Suprapubic skin (tissue), 4 donors: ENCODE measurements at regions not wholly inside any gene's neighbourhood (a gene's known extent, or its start where the extent isn't known, plus 50 kb on each side); places are given as distances from the start of the nearest gene placed in this dataset.

Source experiments
- DNase-seq, 2 donors: peaks; one replicate each; pipeline ENCODE4 v3.0.0-alpha.2; 2019; ENCODE audit warnings: low spot score in 2 of 2
- H3K27ac ChIP-seq: fragments of 200-600 bp; sonication (generic); one replicate; pipeline ENCODE4 v1.5.1; 2019
- H3K27me3 ChIP-seq: fragments of 200-600 bp; sonication (generic); one replicate; pipeline ENCODE4 v1.5.1; 2019
- H3K36me3 ChIP-seq: fragments of 200-600 bp; sonication (generic); one replicate; pipeline ENCODE4 v1.5.1; 2019
- H3K4me1 ChIP-seq: fragments of 200-600 bp; sonication (generic); one replicate; pipeline ENCODE4 v1.5.1; 2019
- H3K4me3 ChIP-seq: fragments of 200-600 bp; sonication (generic); one replicate; pipeline ENCODE4 v1.5.1; 2019; ENCODE audit warnings: mild to moderate bottlenecking
- H3K9me3 ChIP-seq: fragments of 200-600 bp; sonication (generic); one replicate; pipeline ENCODE4 v1.5.1; 2019
- EP300 ChIP-seq: sonication (generic); formaldehyde crosslinking; IDR thresholded peaks from one replicate; pipeline ENCODE4 v1.6.1; 2017; ENCODE audit warnings: antibody characterized with exemption
- POLR2A ChIP-seq, 2 donors: fragments of 450-650 bp; IDR thresholded peaks; one replicate each; pipeline ENCODE4 v1.6.1; 2017; ENCODE audit warnings: antibody characterized with exemption in 2 of 2, mild to moderate bottlenecking in 2 of 2, moderate library complexity in 2 of 2
- POLR2AphosphoS5 ChIP-seq, 3 donors: sonication (generic); formaldehyde crosslinking; IDR thresholded peaks; one replicate each; pipeline ENCODE4 v1.6.1; 2017; ENCODE audit warnings: antibody characterized with exemption in 3 of 3
- WGBS: methylation state at CpG from one replicate; pipeline ENCODE4 v1.1.5; 2018; 5-methylcytosine and 5-hydroxymethylcytosine counted together
- TF ChIP-seq, protein P1 (sequence below), 2 donors: fragments of 200-600 bp in 1 of 2; fragments of 450-650 bp in 1 of 2; sonication (generic) in 1 of 2; IDR thresholded peaks; one replicate each; pipeline ENCODE4 v1.5.1; 2016 to 2019; ENCODE audit warnings: antibody characterized with exemption in 2 of 2, mild to moderate bottlenecking in 1 of 2, moderate library complexity in 1 of 2

DNA sequence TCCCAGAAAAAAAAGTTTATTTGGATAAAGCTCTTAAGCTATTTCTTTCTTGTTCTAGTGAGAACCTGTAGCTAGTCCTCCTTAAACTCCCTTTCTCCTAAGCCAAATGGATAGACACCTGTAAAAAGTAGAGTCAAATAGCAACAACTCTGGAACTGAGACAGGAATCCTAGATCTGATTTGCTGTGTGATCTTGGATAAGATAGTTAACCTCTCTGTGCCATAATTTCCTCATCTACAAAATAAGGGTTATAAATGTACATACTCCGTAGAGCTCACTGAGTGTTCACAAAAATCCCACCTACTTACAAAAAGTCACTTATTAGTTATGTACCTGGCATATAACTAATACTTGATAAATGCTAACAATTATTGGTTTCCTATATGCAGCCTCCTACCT, 270.3 kb downstream of the ABCC12 start:
- WGBS: 78% methylated on average over 1 of the region's 1 CpG
- TF ChIP-seq, protein P1, sequence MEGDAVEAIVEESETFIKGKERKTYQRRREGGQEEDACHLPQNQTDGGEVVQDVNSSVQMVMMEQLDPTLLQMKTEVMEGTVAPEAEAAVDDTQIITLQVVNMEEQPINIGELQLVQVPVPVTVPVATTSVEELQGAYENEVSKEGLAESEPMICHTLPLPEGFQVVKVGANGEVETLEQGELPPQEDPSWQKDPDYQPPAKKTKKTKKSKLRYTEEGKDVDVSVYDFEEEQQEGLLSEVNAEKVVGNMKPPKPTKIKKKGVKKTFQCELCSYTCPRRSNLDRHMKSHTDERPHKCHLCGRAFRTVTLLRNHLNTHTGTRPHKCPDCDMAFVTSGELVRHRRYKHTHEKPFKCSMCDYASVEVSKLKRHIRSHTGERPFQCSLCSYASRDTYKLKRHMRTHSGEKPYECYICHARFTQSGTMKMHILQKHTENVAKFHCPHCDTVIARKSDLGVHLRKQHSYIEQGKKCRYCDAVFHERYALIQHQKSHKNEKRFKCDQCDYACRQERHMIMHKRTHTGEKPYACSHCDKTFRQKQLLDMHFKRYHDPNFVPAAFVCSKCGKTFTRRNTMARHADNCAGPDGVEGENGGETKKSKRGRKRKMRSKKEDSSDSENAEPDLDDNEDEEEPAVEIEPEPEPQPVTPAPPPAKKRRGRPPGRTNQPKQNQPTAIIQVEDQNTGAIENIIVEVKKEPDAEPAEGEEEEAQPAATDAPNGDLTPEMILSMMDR (IDR thresholded peaks at IDR 0.05): no peak

DNA sequence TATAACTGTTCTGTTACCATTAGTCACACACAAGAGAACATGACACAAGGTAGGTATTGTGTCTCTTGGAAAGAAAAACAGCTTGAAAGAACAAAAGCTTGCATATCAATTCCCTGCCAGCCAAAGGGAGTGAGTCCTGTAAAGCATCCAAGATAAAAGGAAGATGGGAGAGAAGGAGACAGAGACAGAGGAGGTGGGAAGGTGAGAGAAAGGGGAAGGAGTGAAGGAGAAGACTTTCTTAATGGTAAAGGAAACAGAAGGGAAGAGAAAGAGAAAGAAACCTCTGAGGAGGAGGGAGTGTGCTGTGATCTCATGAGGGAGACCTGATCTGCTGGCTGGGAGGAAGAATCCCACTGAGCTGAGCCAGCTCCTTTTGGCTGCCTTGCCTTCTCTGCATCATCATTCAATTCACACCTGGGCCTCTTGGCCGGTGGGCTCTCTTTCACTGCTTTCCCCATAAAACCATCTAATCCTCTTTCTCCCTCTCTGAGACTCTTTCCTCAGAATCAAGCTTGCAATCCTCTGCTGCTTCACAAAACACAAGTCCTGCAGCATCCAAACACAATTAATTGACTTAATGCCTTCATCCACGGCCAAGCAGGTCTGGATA, 271.6 kb downstream of the ABCC12 start:
- WGBS: 16% methylated on average over 2 of the region's 2 CpGs
- Histone ChIP-seq H3K27ac (no peak overlapping the region), H3K4me1 (no peaks in the 10 kb centered on the region), H3K36me3 (no peaks in the 10 kb centered on the region), H3K9me3 (no peaks in the 10 kb centered on the region), H3K27me3 (peaks cover 7% of the 10 kb centered on the region), H3K4me3 (no peak overlapping the region)
- no peak for DNase-seq
- TF ChIP-seq, protein P1 (IDR thresholded peaks at IDR 0.05): no peak
- TF ChIP-seq POLR2A (IDR thresholded peaks at IDR 0.05): no peak
- no peak for TF ChIP-seq EP300
- TF ChIP-seq POLR2AphosphoS5 (IDR thresholded peaks at IDR 0.05): no peak

More for the DNA sequence above, 270.3 kb downstream of the ABCC12 start:
- H3K9me3 ChIP-seq: no peaks in the 10 kb centered on the region
- H3K36me3 ChIP-seq: no peaks in the 10 kb centered on the region
- peaks cover 7% of the 10 kb centered on the region for H3K27me3 ChIP-seq
- H3K27ac ChIP-seq: no peak overlapping the region
- DNase-seq: no peak
- no peak overlapping the region for H3K4me3 ChIP-seq
- no peaks in the 10 kb centered on the region for H3K4me1 ChIP-seq

DNA sequence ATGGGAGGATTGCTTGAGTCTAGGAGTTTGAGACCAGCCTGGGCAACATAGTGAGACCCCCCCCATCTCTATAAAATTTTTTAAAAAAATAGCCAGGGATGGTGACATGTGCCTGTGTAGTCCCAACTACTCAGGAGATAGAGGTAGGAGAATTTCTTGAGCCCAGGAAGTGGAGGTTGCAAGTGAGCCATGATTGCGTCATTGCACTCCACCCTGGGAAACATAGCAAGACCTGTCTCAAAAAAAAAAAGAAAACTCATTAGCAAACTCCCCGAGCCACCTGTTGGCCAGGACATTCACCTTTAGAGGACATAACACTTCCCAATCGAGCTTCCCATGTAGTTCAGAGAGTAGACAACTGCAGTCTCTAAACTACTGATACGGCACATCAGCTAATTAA, 274.2 kb downstream of the ABCC12 start:
- Histone ChIP-seq H3K4me3 (no peak overlapping the region), H3K4me1 (no peaks in the 10 kb centered on the region), H3K27ac (no peak overlapping the region), H3K27me3 (no peaks in the 10 kb centered on the region), H3K9me3 (no peaks in the 10 kb centered on the region), H3K36me3 (no peaks in the 10 kb centered on the region)
- TF ChIP-seq EP300 (no peak), POLR2A (IDR thresholded peaks at IDR 0.05) (no peak)
- 64% methylated on average over 4 of the region's 4 CpGs for WGBS
- DNase-seq: no peak

GRCh38 chr16:47880653-47881052, 275.1 kb downstream of the ABCC12 start:
- Histone ChIP-seq H3K9me3 (no peaks in the 10 kb centered on the region), H3K36me3 (no peaks in the 10 kb centered on the region), H3K4me1 (no peaks in the 10 kb centered on the region), H3K27ac (no peak overlapping the region), H3K4me3 (no peak overlapping the region), H3K27me3 (no peaks in the 10 kb centered on the region)
- DNase-seq: no peak
- TF ChIP-seq POLR2AphosphoS5 (IDR thresholded peaks at IDR 0.05): no peak
- no peak for TF ChIP-seq POLR2A (IDR thresholded peaks at IDR 0.05)
- TF ChIP-seq EP300: no peak
- TF ChIP-seq, protein P1 (IDR thresholded peaks at IDR 0.05): no peak
- 98% methylated on average over 5 of the region's 5 CpGs for WGBS

DNA sequence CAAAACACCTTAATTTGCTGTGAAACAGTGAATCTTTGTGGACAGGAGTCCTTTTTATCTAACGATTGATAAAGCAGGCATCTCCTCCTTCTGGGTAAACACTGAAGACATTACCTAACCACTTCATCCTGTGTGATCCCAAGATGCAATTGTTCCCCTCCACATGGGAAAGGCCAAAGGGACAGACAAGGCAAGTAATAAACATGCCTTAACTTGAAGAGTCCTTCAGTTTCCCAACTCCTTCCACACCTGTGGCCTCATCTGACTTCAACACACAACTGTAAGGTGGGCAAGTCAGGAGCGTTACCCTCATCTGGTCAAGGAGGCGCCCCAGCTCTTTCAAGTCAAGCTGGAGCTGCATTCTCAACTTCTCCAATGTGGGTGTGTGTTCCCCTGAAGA, 278.6 kb downstream of the ABCC12 start:
- TF ChIP-seq, protein P1 (IDR thresholded peaks at IDR 0.05): no peak
- H3K27me3 ChIP-seq: no peaks in the 10 kb centered on the region
- 89% methylated on average over 3 of the region's 3 CpGs for WGBS
- H3K9me3 ChIP-seq: no peaks in the 10 kb centered on the region
- no peaks in the 10 kb centered on the region for H3K4me1 ChIP-seq
- no peak overlapping the region for H3K4me3 ChIP-seq
- H3K27ac ChIP-seq: no peak overlapping the region
- no peak for DNase-seq
- H3K36me3 ChIP-seq: no peaks in the 10 kb centered on the region

GRCh38 chr16:47876511-47876910, 279.3 kb downstream of the ABCC12 start:
- Histone ChIP-seq H3K4me1 (no peaks in the 10 kb centered on the region), H3K4me3 (no peak overlapping the region), H3K36me3 (no peaks in the 10 kb centered on the region), H3K27ac (no peak overlapping the region), H3K9me3 (no peaks in the 10 kb centered on the region), H3K27me3 (no peaks in the 10 kb centered on the region)
- 81% methylated on average over 7 of the region's 7 CpGs for WGBS
- no peak for DNase-seq
- TF ChIP-seq POLR2AphosphoS5 (IDR thresholded peaks at IDR 0.05) (no peak), EP300 (no peak), POLR2A (IDR thresholded peaks at IDR 0.05) (no peak)
- TF ChIP-seq, protein P1 (IDR thresholded peaks at IDR 0.05): no peak
